Activated T-helper 2 cell treated with anti-CD3 and anti-CD28 coated beads, Interferon-gamma antibody, Interleukin-2, Interleukin-4, amounts not matched to agents 10 μg/mL and 5 μg/mL and 100 μg/mL, durations not matched to agents 14 hours and 24 hours and 36 hours (primary cell): ENCODE measurements at regions not wholly inside any gene's neighbourhood (a gene's known extent, or its start where the extent isn't known, plus 50 kb on each side); places are given as distances from the start of the nearest gene placed in this dataset.
"Not testable (repeated sequence)": the region's sequence is repeated elsewhere in the genome, so short reads cannot be mapped to it uniquely, and the experiment has no call there.

Experiments used
- DNase-seq: peaks from one replicate; pipeline ENCODE4 v3.0.0; 2021; ENCODE audit warnings: low spot score
- H3K27ac Mint-ChIP-seq: one replicate; pipeline ENCODE4 v1.8.0; 2021; ENCODE audit warnings: mixed read lengths
- H3K27me3 Mint-ChIP-seq: one replicate; pipeline ENCODE4 v1.8.0; 2021; ENCODE audit warnings: low read depth, mixed read lengths
- H3K36me3 Mint-ChIP-seq: one replicate; pipeline ENCODE4 v1.8.0; 2021; ENCODE audit warnings: low read depth, mixed read lengths
- H3K4me1 Mint-ChIP-seq: one replicate; pipeline ENCODE4 v1.8.0; 2021; ENCODE audit warnings: low read depth, mixed read lengths
- H3K4me3 Mint-ChIP-seq: one replicate; pipeline ENCODE4 v1.8.0; 2021; ENCODE audit warnings: low read depth, mild to moderate bottlenecking, moderate library complexity, mixed read lengths
- H3K9me3 Mint-ChIP-seq: one replicate; pipeline ENCODE4 v1.8.0; 2021; ENCODE audit warnings: mixed read lengths
- intact Hi-C: fragments of 100-400 bp; cut with micrococcal nuclease; formaldehyde crosslinking; loops from one replicate; pipeline ENCODE4 v1.15.1; 2023

GRCh38 chr2:175371378-175371777 lies 189.9 kb upstream of the ATP5MC3 start:
- H3K4me3 Mint-ChIP-seq = no peak overlapping the region
- H3K27me3 Mint-ChIP-seq = peaks cover 9% of the 10 kb centered on the region
- H3K4me1 Mint-ChIP-seq = no peaks in the 10 kb centered on the region
- no peaks in the 10 kb centered on the region for H3K36me3 Mint-ChIP-seq
- intact Hi-C loops = no loop called here
- no peaks in the 10 kb centered on the region for H3K9me3 Mint-ChIP-seq
- H3K27ac Mint-ChIP-seq = no peak overlapping the region
- no peak for DNase-seq

- Mint-ChIP-seq H3K27ac (no peak overlapping the region), H3K9me3 (no peaks in the 10 kb centered on the region), H3K4me3 (no peak overlapping the region), H3K27me3 (peaks cover 18% of the 10 kb centered on the region), H3K36me3 (no peaks in the 10 kb centered on the region), H3K4me1 (no peaks in the 10 kb centered on the region)
- DNase-seq = peak; percentile 10
- intact Hi-C loops = loop anchor here (2.0 kb wide), 1 partner anchor 730 kb away; no protein-coding TSS in a partner anchor
These were observed 185.3 kb upstream of the ATP5MC3 start for GRCh38 chr2:175366815-175367214.

GRCh38 chr2:175363699-175364098 lies 182.2 kb upstream of the ATP5MC3 start:
- no peak for DNase-seq
- no peaks in the 10 kb centered on the region for H3K36me3 Mint-ChIP-seq
- H3K4me1 Mint-ChIP-seq = no peaks in the 10 kb centered on the region
- no peak overlapping the region for H3K4me3 Mint-ChIP-seq
- H3K27me3 Mint-ChIP-seq = peaks cover 19% of the 10 kb centered on the region
- intact Hi-C loops = no loop called here
- H3K27ac Mint-ChIP-seq = no peak overlapping the region
- no peaks in the 10 kb centered on the region for H3K9me3 Mint-ChIP-seq

GRCh38 chr2:175362331-175362730 lies 180.8 kb upstream of the ATP5MC3 start:
- Mint-ChIP-seq H3K27ac (no peak overlapping the region), H3K4me1 (no peaks in the 10 kb centered on the region), H3K27me3 (peaks cover 22% of the 10 kb centered on the region), H3K9me3 (no peaks in the 10 kb centered on the region), H3K36me3 (no peaks in the 10 kb centered on the region), H3K4me3 (no peak overlapping the region)
- intact Hi-C loops = no loop called here
- no peak for DNase-seq

GRCh38 chr2:175359710-175360109 lies 178.2 kb upstream of the ATP5MC3 start:
- H3K9me3 Mint-ChIP-seq = no peaks in the 10 kb centered on the region
- no peaks in the 10 kb centered on the region for H3K36me3 Mint-ChIP-seq
- intact Hi-C loops = no loop called here

GRCh38 chr2:175356901-175357300 lies 175.4 kb upstream of the ATP5MC3 start:
- intact Hi-C loops = no loop called here
- Mint-ChIP-seq H3K4me1 (no peaks in the 10 kb centered on the region), H3K27ac (no peak overlapping the region), H3K4me3 (no peak overlapping the region), H3K9me3 (no peaks in the 10 kb centered on the region), H3K36me3 (no peaks in the 10 kb centered on the region), H3K27me3 (peaks cover 8% of the 10 kb centered on the region)
- no peak for DNase-seq

More at GRCh38 chr2:175359710-175360109, 178.2 kb upstream of the ATP5MC3 start:
- Mint-ChIP-seq H3K27ac (no peak overlapping the region), H3K27me3 (peaks cover 14% of the 10 kb centered on the region), H3K4me3 (no peak overlapping the region), H3K4me1 (no peaks in the 10 kb centered on the region)
- no peak for DNase-seq

GRCh38 chr2:175355246-175355645 lies 173.7 kb upstream of the ATP5MC3 start:
- Mint-ChIP-seq H3K9me3 (no peaks in the 10 kb centered on the region), H3K36me3 (no peaks in the 10 kb centered on the region), H3K4me3 (no peak overlapping the region), H3K27me3 (peaks cover 11% of the 10 kb centered on the region), H3K4me1 (no peaks in the 10 kb centered on the region), H3K27ac (no peak overlapping the region)
- intact Hi-C loops = no loop called here
- no peak for DNase-seq

- no peak overlapping the region for H3K4me3 Mint-ChIP-seq
- no peaks in the 10 kb centered on the region for H3K9me3 Mint-ChIP-seq
- no peaks in the 10 kb centered on the region for H3K36me3 Mint-ChIP-seq
- intact Hi-C loops = no loop called here
- no peaks in the 10 kb centered on the region for H3K4me1 Mint-ChIP-seq
- DNase-seq = no peak
- no peak overlapping the region for H3K27ac Mint-ChIP-seq
- H3K27me3 Mint-ChIP-seq = peaks cover 10% of the 10 kb centered on the region
These were observed 171.8 kb upstream of the ATP5MC3 start for GRCh38 chr2:175353275-175353674.

- Mint-ChIP-seq H3K27me3 (peaks cover 8% of the 10 kb centered on the region), H3K4me3 (no peak overlapping the region), H3K9me3 (no peaks in the 10 kb centered on the region), H3K27ac (no peak overlapping the region), H3K36me3 (no peaks in the 10 kb centered on the region), H3K4me1 (no peaks in the 10 kb centered on the region)
- DNase-seq = no peak
- intact Hi-C loops = no loop called here
These were observed 170.0 kb upstream of the ATP5MC3 start for GRCh38 chr2:175351512-175351911.

GRCh38 chr2:175350105-175350504 lies 168.6 kb upstream of the ATP5MC3 start:
- no peak overlapping the region for H3K4me3 Mint-ChIP-seq
- no peaks in the 10 kb centered on the region for H3K9me3 Mint-ChIP-seq
- no peaks in the 10 kb centered on the region for H3K4me1 Mint-ChIP-seq
- no peak overlapping the region for H3K27ac Mint-ChIP-seq
- no peak for DNase-seq
- no peaks in the 10 kb centered on the region for H3K36me3 Mint-ChIP-seq
- H3K27me3 Mint-ChIP-seq = peaks cover 8% of the 10 kb centered on the region
- intact Hi-C loops = no loop called here

GRCh38 chr2:175342085-175342484 lies 160.6 kb upstream of the ATP5MC3 start:
- H3K4me3 Mint-ChIP-seq = no peak overlapping the region
- peaks cover 27% of the 10 kb centered on the region for H3K9me3 Mint-ChIP-seq
- no peak for DNase-seq
- no peak overlapping the region for H3K27ac Mint-ChIP-seq
- H3K4me1 Mint-ChIP-seq = no peaks in the 10 kb centered on the region
- intact Hi-C loops = no loop called here
- no peaks in the 10 kb centered on the region for H3K36me3 Mint-ChIP-seq
- peaks cover 5% of the 10 kb centered on the region for H3K27me3 Mint-ChIP-seq

- H3K9me3 Mint-ChIP-seq = peaks cover 18% of the 10 kb centered on the region
- no peak for DNase-seq
- H3K4me1 Mint-ChIP-seq = no peaks in the 10 kb centered on the region
- H3K27ac Mint-ChIP-seq = no peak overlapping the region
- no peaks in the 10 kb centered on the region for H3K36me3 Mint-ChIP-seq
- H3K4me3 Mint-ChIP-seq = no peak overlapping the region
- intact Hi-C loops = no loop called here
- H3K27me3 Mint-ChIP-seq = peaks cover 4% of the 10 kb centered on the region
These were observed 148.7 kb upstream of the ATP5MC3 start for GRCh38 chr2:175330195-175330594.

- Mint-ChIP-seq H3K27ac (no peak overlapping the region), H3K4me1 (no peaks in the 10 kb centered on the region), H3K9me3 (peaks cover 20% of the 10 kb centered on the region), H3K36me3 (no peaks in the 10 kb centered on the region), H3K4me3 (no peak overlapping the region), H3K27me3 (peaks cover 2% of the 10 kb centered on the region)
- intact Hi-C loops = no loop called here
- DNase-seq = no peak
These were observed 145.3 kb upstream of the ATP5MC3 start for GRCh38 chr2:175326801-175327200.

- DNase-seq, H3K4me3 Mint-ChIP-seq, H3K4me1 Mint-ChIP-seq, H3K27me3 Mint-ChIP-seq, H3K27ac Mint-ChIP-seq, intact Hi-C loops, H3K36me3 Mint-ChIP-seq: not testable (repeated sequence)
- peaks cover 20% of the 10 kb centered on the region for H3K9me3 Mint-ChIP-seq
These were observed 144.7 kb upstream of the ATP5MC3 start for GRCh38 chr2:175326164-175326563.
